HL-60 (cell line): ENCODE measurements at regions not wholly inside any gene's neighbourhood (a gene's known extent, or its start where the extent isn't known, plus 50 kb on each side); places are given as distances from the start of the nearest gene placed in this dataset.
A peak's percentile ranks its signal among the peaks of the same experiment; 100 is the strongest.

ENCODE experiments used
- DNase-seq, 2 experiments: peaks; one replicate each; pipeline ENCODE4 v3.0.0-alpha.2; 2010 to 2020; ENCODE audit warnings: low read depth in 1 of 2, low spot score in 1 of 2
- H3K27ac ChIP-seq: fragments of 250-450 bp; sonication (Bioruptor Pico); replicated peaks from 2 replicates; pipeline ENCODE4 v1.5.1; 2020; ENCODE audit warnings: mild to moderate bottlenecking, moderate library complexity
- H3K27me3 ChIP-seq: fragments of 250-450 bp; sonication (Bioruptor Pico); 2 replicates; pipeline ENCODE4 v1.5.1; 2021; ENCODE audit warnings: mild to moderate bottlenecking, moderate library complexity; ENCODE audit not compliant: insufficient read depth, poor library complexity, severe bottlenecking
- H3K4me3 ChIP-seq: replicated peaks from 2 replicates; pipeline ENCODE4 v1.5.1; 2011; ENCODE audit warnings: mild to moderate bottlenecking, control low read depth, low read length; ENCODE audit not compliant: insufficient read depth
- CTCF ChIP-seq: IDR thresholded peaks from one replicate; pipeline ENCODE4 v1.5.1; 2011; ENCODE audit warnings: low read length, control low read depth, inconsistent platforms; ENCODE audit not compliant: insufficient read depth
- GABPA ChIP-seq: IDR thresholded peaks from 2 replicates; pipeline ENCODE4 v1.6.1; 2012; ENCODE audit warnings: low read depth
- POLR2AphosphoS5 ChIP-seq: IDR thresholded peaks from 2 replicates; pipeline ENCODE4 v1.6.1; 2012; ENCODE audit warnings: low read depth
- REST ChIP-seq: IDR thresholded peaks from 2 replicates; pipeline ENCODE4 v1.6.1; 2012; ENCODE audit warnings: low read depth; ENCODE audit not compliant: insufficient replicate concordance
- SPI1 ChIP-seq: IDR thresholded peaks from 2 replicates; pipeline ENCODE4 v1.6.1; 2012; ENCODE audit warnings: low read depth, mild to moderate bottlenecking, borderline replicate concordance

GRCh38 chr1:209143916-209144315, 439.6 kb upstream of the CAMK1G start:
- TF ChIP-seq SPI1 (no peak), POLR2AphosphoS5 (no peak), GABPA (no peak), REST (no peak), CTCF (no peak)
- no peak overlapping the region for H3K4me3 ChIP-seq
- DNase-seq = no peak
- no peak overlapping the region for H3K27ac ChIP-seq
- no peaks in the 10 kb centered on the region for H3K27me3 ChIP-seq

- H3K4me3 ChIP-seq = no peak overlapping the region
- DNase-seq = peak in 1 of 2 experiments; percentile 2
- TF ChIP-seq REST (peak; percentile 97), GABPA (no peak)
- no peak overlapping the region for H3K27ac ChIP-seq
- no peaks in the 10 kb centered on the region for H3K27me3 ChIP-seq
Observed at GRCh38 chr1:209150114-209150513, 433.4 kb upstream of the CAMK1G start.

- DNase-seq = no peak
- no peak for TF ChIP-seq SPI1
- TF ChIP-seq CTCF = no peak
- TF ChIP-seq POLR2AphosphoS5 = no peak
- TF ChIP-seq REST = no peak
- H3K27me3 ChIP-seq = no peaks in the 10 kb centered on the region
- H3K27ac ChIP-seq = no peak overlapping the region
- H3K4me3 ChIP-seq = no peak overlapping the region
Observed at GRCh38 chr1:209153411-209153810, 430.1 kb upstream of the CAMK1G start.

GRCh38 chr1:209154912-209155311, 428.6 kb upstream of the CAMK1G start:
- Histone ChIP-seq H3K27ac (no peak overlapping the region), H3K4me3 (no peak overlapping the region), H3K27me3 (no peaks in the 10 kb centered on the region)
- TF ChIP-seq CTCF (no peak), POLR2AphosphoS5 (no peak), REST (no peak), GABPA (no peak), SPI1 (no peak)
- DNase-seq = no peak
